EH (cell line): ENCODE measurements at regions not wholly inside any gene's neighbourhood (a gene's known extent, or its start where the extent isn't known, plus 50 kb on each side); places are given as distances from the start of the nearest gene placed in this dataset.

Source experiments
- DNase-seq: peaks from one replicate; pipeline ENCODE4 v3.0.0-alpha.2; 2015; ENCODE audit warnings: low read depth

- DNase-seq: no peak
Measured at GRCh38 chr5:143870362-143870761, 58.4 kb downstream of the HMHB1 start.

GRCh38 chr5:143870871-143871632 is 59.1 kb downstream of the HMHB1 start:
- DNase-seq: no peak

- DNase-seq: no peak
Measured at GRCh38 chr5:143871672-143872071, 59.7 kb downstream of the HMHB1 start.

GRCh38 chr5:143874312-143874711 is 62.4 kb downstream of the HMHB1 start:
- peak; percentile 76 for DNase-seq

- DNase-seq: no peak
Measured at GRCh38 chr5:143877196-143877595, 65.2 kb downstream of the HMHB1 start.

- no peak for DNase-seq
Measured at GRCh38 chr5:143878430-143878829, 66.5 kb downstream of the HMHB1 start.

- no peak for DNase-seq
Measured at GRCh38 chr5:143879646-143880045, 67.7 kb downstream of the HMHB1 start.

GRCh38 chr5:143880178-143880577 is 68.2 kb downstream of the HMHB1 start:
- no peak for DNase-seq

- peak; percentile 57 for DNase-seq
Measured at GRCh38 chr5:143882520-143882919, 70.6 kb downstream of the HMHB1 start.

- no peak for DNase-seq
Measured at GRCh38 chr5:143886096-143886495, 74.1 kb downstream of the HMHB1 start.

GRCh38 chr5:143886651-143887638 is 75.0 kb downstream of the HMHB1 start:
- DNase-seq: peak; percentile 80

GRCh38 chr5:143887903-143888665 is 76.1 kb downstream of the HMHB1 start:
- peak; percentile 96 for DNase-seq

- no peak for DNase-seq
Measured at GRCh38 chr5:143888912-143889311, 77.0 kb downstream of the HMHB1 start.

- DNase-seq: peak; percentile 55
Measured at GRCh38 chr5:143889986-143890385, 78.0 kb downstream of the HMHB1 start.

- DNase-seq: no peak
Measured at GRCh38 chr5:143890487-143890886, 78.5 kb downstream of the HMHB1 start.

- DNase-seq: no peak
Measured at GRCh38 chr5:143892271-143892670, 80.3 kb downstream of the HMHB1 start.

GRCh38 chr5:143892908-143893307 is 80.9 kb downstream of the HMHB1 start:
- no peak for DNase-seq

- DNase-seq: no peak
Measured at GRCh38 chr5:143893638-143894037, 81.7 kb downstream of the HMHB1 start.

- peak; percentile 36 for DNase-seq
Measured at GRCh38 chr5:143896516-143896915, 84.6 kb downstream of the HMHB1 start.

- peak; percentile 72 for DNase-seq
Measured at GRCh38 chr5:143896966-143897365, 85.0 kb downstream of the HMHB1 start.

- no peak for DNase-seq
Measured at GRCh38 chr5:143898381-143898780, 86.4 kb downstream of the HMHB1 start.

GRCh38 chr5:143898916-143899591 is 87.1 kb downstream of the HMHB1 start:
- DNase-seq: no peak
